SK-N-MC (cell line): ENCODE measurements at regions not wholly inside any gene's neighbourhood (a gene's known extent, or its start where the extent isn't known, plus 50 kb on each side); places are given as distances from the start of the nearest gene placed in this dataset.

ENCODE experiments used
- DNase-seq: peaks from one replicate; pipeline ENCODE4 v3.0.0-alpha.2; 2011; ENCODE audit warnings: low read depth, low spot score
- H3K27ac ChIP-seq: fragments of 200-600 bp; sonication (generic); 2 replicates; pipeline ENCODE4 v1.5.1; 2016; ENCODE audit warnings: mixed run types
- H3K36me3 ChIP-seq: fragments of 200-600 bp; sonication (generic); 2 replicates; pipeline ENCODE4 v1.6.1; 2017; ENCODE audit warnings: antibody characterized with exemption, low read length, mixed read lengths; ENCODE audit not compliant: insufficient read depth
- H3K4me3 ChIP-seq: fragments of 200-600 bp; sonication (generic); 2 replicates; pipeline ENCODE4 v1.5.1; 2016
- H3K9ac ChIP-seq: fragments of 200-600 bp; sonication (generic); 2 replicates; pipeline ENCODE4 v1.8.0; 2017; ENCODE audit warnings: mixed run types, mixed read lengths; ENCODE audit not compliant: insufficient read length
- H3K9me3 ChIP-seq: fragments of 200-600 bp; sonication (generic); 2 replicates; pipeline ENCODE4 v1.6.1; 2017; ENCODE audit warnings: low read depth, mild to moderate bottlenecking, antibody characterized with exemption, low read length, moderate library complexity, mixed read lengths
- EZH2 ChIP-seq: fragments of 200-600 bp; sonication (generic); IDR thresholded peaks from one replicate; pipeline ENCODE4 v1.6.1; 2017; ENCODE audit warnings: antibody characterized with exemption
- FOXP2 ChIP-seq: optimal IDR thresholded peaks from 2 replicates; pipeline ENCODE3; 2011; ENCODE audit warnings: mild to moderate bottlenecking, moderate library complexity; ENCODE audit not compliant: insufficient read depth; ENCODE audit errors: extremely low read length, control extremely low read depth
- POLR2AphosphoS5 ChIP-seq: IDR thresholded peaks from 2 replicates; pipeline ENCODE4 v1.6.1; 2012; ENCODE audit warnings: mild to moderate bottlenecking, low read depth, low read length, borderline replicate concordance

DNA sequence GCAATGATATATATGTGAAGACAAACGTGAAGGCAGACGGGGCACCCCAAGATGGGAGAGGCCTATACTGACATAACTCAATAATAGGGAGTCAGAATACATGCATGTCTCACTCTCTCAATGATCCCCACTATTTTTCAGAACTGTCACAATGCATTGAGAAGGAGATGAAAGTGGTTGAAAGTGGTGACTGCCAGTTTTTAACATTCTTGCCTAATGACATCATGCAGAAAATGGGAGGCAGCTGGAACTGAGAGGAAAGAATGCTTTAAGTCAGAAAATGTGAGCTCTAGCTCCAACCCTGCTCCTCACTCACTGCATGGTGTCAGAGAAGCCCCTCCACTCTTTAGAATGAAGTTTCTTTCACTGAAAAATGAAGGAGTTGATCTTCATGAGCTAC is 55.3 kb upstream of the P2RY1 start:
- Histone ChIP-seq H3K36me3 (no peaks in the 10 kb centered on the region), H3K9ac (peak overlapping the region; percentile 8), H3K27ac (peak overlapping the region; percentile 55), H3K9me3 (no peaks in the 10 kb centered on the region), H3K4me3 (peak overlapping the region; percentile 14; the same call in 1 of the 2 replicates)
- TF ChIP-seq POLR2AphosphoS5 (no peak), EZH2 (no peak), FOXP2 (no peak)
- no peak for DNase-seq

DNA sequence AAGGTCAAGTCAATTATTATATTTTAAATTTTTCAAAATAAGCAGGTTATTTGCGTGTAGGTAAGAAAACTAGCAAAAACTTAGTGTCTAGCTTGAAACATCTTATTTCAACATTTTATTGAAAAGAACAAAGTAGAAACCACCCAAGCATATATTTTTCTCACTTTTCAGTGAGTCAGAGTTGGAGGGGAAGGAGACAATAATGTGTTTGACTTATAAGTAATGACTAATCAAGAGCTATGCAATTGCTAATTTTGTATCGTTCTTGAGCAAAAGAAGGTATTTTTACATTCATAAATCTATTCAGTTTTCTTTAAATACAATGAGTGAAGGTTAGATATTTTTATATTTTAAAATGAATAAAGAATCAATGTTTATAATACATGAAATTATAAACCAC is 54.4 kb upstream of the P2RY1 start:
- H3K27ac ChIP-seq, result no peak overlapping the region; the same call in 1 of the 2 replicates

DNA sequence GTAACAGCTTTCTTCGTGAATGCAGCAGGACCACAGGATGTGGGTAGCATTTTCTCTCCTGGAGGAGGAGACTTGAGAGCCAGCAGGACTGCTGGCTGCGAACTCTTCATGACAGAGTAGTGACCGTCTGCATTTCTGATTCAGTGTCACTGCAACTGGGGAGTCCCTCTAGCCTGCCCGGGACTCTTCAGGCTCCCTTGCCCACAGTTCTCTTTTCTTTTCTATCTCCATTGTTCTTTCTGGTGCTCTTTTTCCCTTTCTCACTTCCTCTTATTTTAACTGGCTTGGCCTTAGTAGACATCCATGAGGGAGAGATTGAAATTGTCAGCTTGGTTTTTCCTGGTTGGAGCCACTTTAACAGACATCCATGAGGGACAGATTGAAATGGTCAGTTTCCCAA is 49.9 kb upstream of the P2RY1 start:
- Histone ChIP-seq H3K27ac (no peak overlapping the region), H3K4me3 (no peak overlapping the region), H3K36me3 (no peaks in the 10 kb centered on the region), H3K9ac (no peak overlapping the region), H3K9me3 (peaks cover 6% of the 10 kb centered on the region; the same call in 1 of the 2 replicates)
- DNase-seq, result no peak
- no peak for TF ChIP-seq EZH2
- TF ChIP-seq FOXP2, result no peak
- no peak for TF ChIP-seq POLR2AphosphoS5

More for the DNA sequence above, 54.4 kb upstream of the P2RY1 start:
- H3K4me3 ChIP-seq, result no peak overlapping the region
- no peak for TF ChIP-seq EZH2
- TF ChIP-seq POLR2AphosphoS5, result no peak
- no peak for TF ChIP-seq FOXP2
- no peaks in the 10 kb centered on the region for H3K36me3 ChIP-seq
- no peak for DNase-seq
- no peaks in the 10 kb centered on the region for H3K9me3 ChIP-seq
- H3K9ac ChIP-seq, result no peak overlapping the region
